ENCODE measurements at regions not wholly inside any gene's neighbourhood (a gene's known extent, or its start where the extent isn't known, plus 50 kb on each side); places are given as distances from the start of the nearest gene placed in this dataset.
"Not testable (repeated sequence)": the region's sequence is repeated elsewhere in the genome, so short reads cannot be mapped to it uniquely, and the experiment has no call there.

- Mint-ChIP-seq H3K27ac (ENCODE audit: unreplicated experiment) (no peak overlapping the region), H3K36me3 (ENCODE audit: insufficient read depth, unreplicated experiment) (peaks cover 12% of the 10 kb centered on the region), H3K27me3 (ENCODE audit: insufficient read depth, unreplicated experiment) (no peaks in the 10 kb centered on the region), H3K4me1 (ENCODE audit: low read depth, unreplicated experiment) (no peaks in the 10 kb centered on the region), H3K4me3 (ENCODE audit: unreplicated experiment) (no peak overlapping the region), H3K9me3 (ENCODE audit: unreplicated experiment) (no peaks in the 10 kb centered on the region)
- ChIA-PET CTCF (no interaction called here), POLR2A (no interaction called here)
- Histone ChIP-seq H3K4me1 (no peaks in the 10 kb centered on the region), H3K9me3 (no peaks in the 10 kb centered on the region), H3K27me3 (replicated peaks; ENCODE audit: control insufficient read depth, insufficient read depth, low read length) (no peaks in the 10 kb centered on the region), H3K4me3 (ENCODE audit: low read depth, low read length) (no peak overlapping the region), H3K36me3 (ENCODE audit: control insufficient read depth, insufficient read depth, low read length) (no peaks in the 10 kb centered on the region)
- no peak for DNase-seq
- TF ChIP-seq CTCF (IDR thresholded peaks at IDR 0.05; ENCODE audit: insufficient read depth in 1 of 2, low read depth in 1 of 2, low read length in 1 of 2, severe bottlenecking in 1 of 2, unreplicated experiment in 1 of 2): no peak
- no TSS peak for BruUV-seq (replicated peaks)
- intact Hi-C loops (cut with micrococcal nuclease; ENCODE audit: unreplicated experiment): no loop called here
These were observed 66.8 kb downstream of the DOP1B start for GRCh38 chr21:36223451-36223850.

DNA sequence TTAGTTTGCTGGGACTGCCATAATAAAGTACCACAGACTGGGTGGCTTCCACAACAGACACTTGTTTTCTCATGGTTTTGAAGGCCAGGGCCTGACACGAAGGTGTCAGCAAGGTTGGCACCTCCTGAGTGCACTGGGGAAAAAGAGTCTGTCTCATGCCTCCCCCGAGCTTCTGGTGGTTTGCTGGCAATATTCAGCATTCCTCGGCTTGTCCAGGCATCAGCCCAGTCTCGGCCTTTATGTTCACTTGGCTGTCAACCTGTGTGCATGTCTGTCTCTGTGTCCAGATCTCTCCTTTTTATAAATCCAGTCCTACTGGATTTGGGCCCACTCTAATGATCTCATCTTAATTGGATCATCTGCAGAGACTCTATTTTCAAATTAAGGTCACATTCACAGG, 72.6 kb downstream of the DOP1B start:
- H3K36me3 ChIP-seq (ENCODE audit: control insufficient read depth, insufficient read depth, low read length): no peaks in the 10 kb centered on the region
- DNase-seq: no peak
- intact Hi-C loops (cut with micrococcal nuclease; ENCODE audit: unreplicated experiment): no loop called here
- BruUV-seq (replicated peaks): no TSS peak
- POLR2A ChIA-PET: no interaction called here
- H3K4me3 Mint-ChIP-seq (ENCODE audit: unreplicated experiment): no peak overlapping the region
- no peaks in the 10 kb centered on the region for H3K9me3 ChIP-seq
- no peak for TF ChIP-seq CTCF (IDR thresholded peaks at IDR 0.05; ENCODE audit: insufficient read depth in 1 of 2, low read depth in 1 of 2, low read length in 1 of 2, severe bottlenecking in 1 of 2, unreplicated experiment in 1 of 2)
- CTCF ChIA-PET: no interaction called here
- no peak overlapping the region for H3K4me3 ChIP-seq (ENCODE audit: low read depth, low read length)
- H3K4me1 Mint-ChIP-seq (ENCODE audit: low read depth, unreplicated experiment): peaks cover 4% of the 10 kb centered on the region
- peaks cover 3% of the 10 kb centered on the region for H3K4me1 ChIP-seq
- no peaks in the 10 kb centered on the region for H3K27me3 ChIP-seq (replicated peaks; ENCODE audit: control insufficient read depth, insufficient read depth, low read length)
- H3K27ac Mint-ChIP-seq (ENCODE audit: unreplicated experiment): no peak overlapping the region
- peaks cover 13% of the 10 kb centered on the region for H3K36me3 Mint-ChIP-seq (ENCODE audit: insufficient read depth, unreplicated experiment)
- H3K9me3 Mint-ChIP-seq (ENCODE audit: unreplicated experiment): no peaks in the 10 kb centered on the region
- H3K27me3 Mint-ChIP-seq (ENCODE audit: insufficient read depth, unreplicated experiment): no peaks in the 10 kb centered on the region

GRCh38 chr21:36231444-36231843, 74.8 kb downstream of the DOP1B start:
- DNase-seq; H3K27me3 Mint-ChIP-seq (ENCODE audit: insufficient read depth, unreplicated experiment); H3K27ac Mint-ChIP-seq (ENCODE audit: unreplicated experiment); intact Hi-C loops (cut with micrococcal nuclease; ENCODE audit: unreplicated experiment); H3K9me3 ChIP-seq; H3K4me3 ChIP-seq (ENCODE audit: low read depth, low read length); H3K27me3 ChIP-seq (replicated peaks; ENCODE audit: control insufficient read depth, insufficient read depth, low read length); H3K4me3 Mint-ChIP-seq (ENCODE audit: unreplicated experiment); BruUV-seq (replicated peaks); H3K9me3 Mint-ChIP-seq (ENCODE audit: unreplicated experiment); H3K36me3 ChIP-seq (ENCODE audit: control insufficient read depth, insufficient read depth, low read length): not testable (repeated sequence)
- H3K36me3 Mint-ChIP-seq (ENCODE audit: insufficient read depth, unreplicated experiment): peaks cover 20% of the 10 kb centered on the region
- CTCF ChIA-PET: interaction anchor here (0.6 kb wide), 1 partner anchor 90 kb away, joined by 4 read pairs; no protein-coding TSS in a partner anchor
- peaks cover 23% of the 10 kb centered on the region for H3K4me1 Mint-ChIP-seq (ENCODE audit: low read depth, unreplicated experiment)
- POLR2A ChIA-PET: interaction anchor here (0.6 kb wide), 1 partner anchor 11 kb away, joined by 4 read pairs; no protein-coding TSS in a partner anchor
- H3K4me1 ChIP-seq: peaks cover 23% of the 10 kb centered on the region

GRCh38 chr21:36232641-36233040, 76.0 kb downstream of the DOP1B start:
- no peaks in the 10 kb centered on the region for H3K27me3 Mint-ChIP-seq (ENCODE audit: insufficient read depth, unreplicated experiment)
- intact Hi-C loops (cut with micrococcal nuclease; ENCODE audit: unreplicated experiment): no loop called here
- no TSS peak for BruUV-seq (replicated peaks)

More at GRCh38 chr21:36232641-36233040, 76.0 kb downstream of the DOP1B start:
- peaks cover 14% of the 10 kb centered on the region for H3K36me3 Mint-ChIP-seq (ENCODE audit: insufficient read depth, unreplicated experiment)
- ChIA-PET POLR2A (no interaction called here), CTCF (no interaction called here)
- 0 out of 2 replicates have a peak, but pooled peaks cover 3% of the 10 kb centered on the region for H3K9me3 ChIP-seq
- no peak for DNase-seq
- no peak overlapping the region for H3K4me3 Mint-ChIP-seq (ENCODE audit: unreplicated experiment)
- H3K36me3 ChIP-seq (ENCODE audit: control insufficient read depth, insufficient read depth, low read length): no peaks in the 10 kb centered on the region
- no peak overlapping the region for H3K4me3 ChIP-seq (ENCODE audit: low read depth, low read length)
- no peak overlapping the region for H3K27ac Mint-ChIP-seq (ENCODE audit: unreplicated experiment)
- TF ChIP-seq CTCF (IDR thresholded peaks at IDR 0.05; ENCODE audit: insufficient read depth in 1 of 2, low read depth in 1 of 2, low read length in 1 of 2, severe bottlenecking in 1 of 2, unreplicated experiment in 1 of 2): no peak
- H3K4me1 ChIP-seq: peaks cover 23% of the 10 kb centered on the region
- H3K4me1 Mint-ChIP-seq (ENCODE audit: low read depth, unreplicated experiment): peaks cover 23% of the 10 kb centered on the region
- no peaks in the 10 kb centered on the region for H3K9me3 Mint-ChIP-seq (ENCODE audit: unreplicated experiment)
- no peaks in the 10 kb centered on the region for H3K27me3 ChIP-seq (replicated peaks; ENCODE audit: control insufficient read depth, insufficient read depth, low read length)

Data from Caco-2 (cell line).